ENCODE measurements at regions not wholly inside any gene's neighbourhood (a gene's known extent, or its start where the extent isn't known, plus 50 kb on each side); places are given as distances from the start of the nearest gene placed in this dataset.

DNA sequence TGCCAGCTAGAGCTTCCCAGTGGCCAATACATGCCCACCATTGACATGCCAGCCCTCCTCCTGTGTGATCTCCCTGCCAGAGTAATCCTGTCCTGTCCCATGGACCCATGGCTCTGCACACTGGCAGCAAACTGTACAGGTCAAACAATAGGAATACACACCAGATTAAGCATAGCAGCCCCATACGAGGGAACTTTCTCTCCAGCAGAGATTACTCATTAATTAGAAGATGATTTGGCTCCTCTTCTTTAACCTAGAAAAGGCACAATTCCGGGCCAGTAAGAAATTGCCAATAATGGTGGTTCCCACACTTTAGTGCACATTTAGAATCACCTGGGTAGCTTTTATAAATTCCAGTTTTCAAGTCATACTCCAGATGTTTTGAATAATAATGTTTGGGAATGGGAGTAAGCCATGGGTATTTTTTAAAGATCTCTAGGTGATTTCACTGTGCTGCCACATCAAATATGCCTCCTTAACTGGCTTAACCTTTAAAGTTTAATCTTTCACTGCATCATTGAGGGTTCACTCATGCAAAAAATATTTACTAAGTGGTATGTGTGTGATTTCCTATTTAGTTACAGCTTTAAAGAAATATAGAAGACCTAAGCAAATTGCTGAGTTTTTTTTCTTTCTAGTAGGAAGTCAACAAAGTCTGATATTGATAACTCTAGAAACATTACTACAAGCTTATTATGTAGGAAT, 277.6 kb upstream of the NWD2 start:
- DNase-seq (ENCODE audit: low spot score), result no peak

DNA sequence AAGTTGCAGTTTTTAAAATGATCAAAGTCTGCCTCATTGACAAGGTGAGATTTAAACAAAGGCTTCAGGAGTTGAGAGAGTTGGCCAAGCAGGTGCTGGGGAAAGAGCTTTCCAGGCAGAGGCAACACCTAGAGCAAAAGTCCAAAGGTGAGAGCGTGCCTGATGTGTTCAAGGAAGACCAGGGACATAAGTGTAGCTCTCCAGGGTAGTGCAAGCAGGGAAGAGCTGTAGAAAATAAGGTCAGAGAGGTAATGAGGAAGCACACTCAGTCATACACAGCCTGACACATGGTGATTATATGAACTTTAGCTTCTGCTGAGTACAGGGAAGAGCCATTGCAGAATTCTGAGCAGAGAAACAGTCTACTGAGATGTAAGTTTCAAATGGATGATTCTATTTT, 265.0 kb upstream of the NWD2 start:
- DNase-seq (ENCODE audit: low spot score), result no peak

DNA sequence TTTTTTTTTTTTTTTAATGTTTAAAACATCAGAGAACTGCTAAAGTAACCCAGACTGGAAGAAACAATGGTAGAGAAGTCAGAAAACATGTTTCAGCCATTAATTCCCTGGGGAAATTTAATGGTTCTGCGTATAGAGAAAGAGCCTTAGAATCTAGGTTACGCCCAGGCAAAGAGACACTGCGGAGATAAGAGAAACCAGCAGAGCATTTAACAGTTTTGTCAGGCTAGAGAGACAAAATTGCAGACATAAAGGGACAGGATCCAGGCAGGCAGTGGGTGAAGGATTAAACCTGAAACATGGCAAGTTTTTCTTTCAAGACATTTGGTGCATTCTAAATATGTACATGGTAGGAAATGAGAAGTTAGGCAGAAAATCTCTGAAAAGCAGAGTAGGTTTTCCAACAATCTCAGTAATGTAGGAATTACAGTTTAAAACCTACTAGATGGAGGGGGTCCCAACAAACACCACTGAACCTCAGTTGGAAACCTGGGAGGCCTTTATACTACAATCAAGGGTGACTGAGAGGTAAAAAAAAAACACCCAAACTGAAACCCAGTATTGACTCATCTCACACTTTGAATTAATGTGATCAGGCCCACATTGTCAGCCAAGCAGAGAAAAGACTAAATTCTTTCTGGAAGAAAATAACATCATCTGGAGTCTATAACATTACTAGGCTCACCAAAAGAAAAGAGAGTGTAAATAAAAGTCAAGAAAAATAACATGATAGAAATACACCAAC, 254.2 kb upstream of the NWD2 start:
- DNase-seq (ENCODE audit: low spot score), result no peak

DNA sequence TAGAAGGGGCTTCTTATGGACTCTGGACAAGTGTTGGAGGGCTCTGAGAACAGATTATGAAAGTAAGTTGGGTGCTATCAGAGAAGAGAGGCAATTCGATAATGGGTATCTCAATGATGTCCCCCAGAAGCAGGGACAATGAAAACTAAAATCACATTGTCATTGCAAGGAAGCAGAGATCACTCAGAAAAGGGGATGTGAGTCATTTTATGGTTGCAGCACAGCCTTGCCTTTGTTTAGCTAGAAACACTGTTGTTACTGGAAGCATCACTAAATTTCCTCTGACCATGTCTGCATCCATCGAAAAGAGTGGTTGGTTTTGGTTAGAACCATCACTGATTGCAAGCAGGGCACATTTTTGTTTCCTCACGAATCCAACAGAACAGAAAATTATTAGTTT, 246.8 kb upstream of the NWD2 start:
- DNase-seq (ENCODE audit: low spot score), result no peak

DNA sequence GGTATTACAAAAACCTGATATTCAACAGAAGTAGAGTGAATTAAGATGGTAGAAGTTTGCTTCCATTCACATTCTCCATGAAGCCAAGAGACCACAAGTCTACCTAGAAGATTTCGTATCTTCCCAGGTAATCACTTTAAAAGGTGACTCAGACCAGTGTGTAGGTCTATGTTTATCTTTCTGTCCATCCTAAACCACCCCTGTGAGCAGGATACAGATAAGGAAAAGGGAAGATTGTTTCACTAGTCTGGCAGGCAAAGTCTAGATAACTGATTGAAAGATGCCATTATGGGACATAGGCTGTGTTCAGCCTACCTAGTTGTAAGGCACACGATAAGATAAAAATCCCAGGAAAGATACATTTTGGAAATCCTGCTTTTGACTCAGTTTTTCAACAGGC, 244.3 kb upstream of the NWD2 start:
- no peak for DNase-seq (ENCODE audit: low spot score)

DNA sequence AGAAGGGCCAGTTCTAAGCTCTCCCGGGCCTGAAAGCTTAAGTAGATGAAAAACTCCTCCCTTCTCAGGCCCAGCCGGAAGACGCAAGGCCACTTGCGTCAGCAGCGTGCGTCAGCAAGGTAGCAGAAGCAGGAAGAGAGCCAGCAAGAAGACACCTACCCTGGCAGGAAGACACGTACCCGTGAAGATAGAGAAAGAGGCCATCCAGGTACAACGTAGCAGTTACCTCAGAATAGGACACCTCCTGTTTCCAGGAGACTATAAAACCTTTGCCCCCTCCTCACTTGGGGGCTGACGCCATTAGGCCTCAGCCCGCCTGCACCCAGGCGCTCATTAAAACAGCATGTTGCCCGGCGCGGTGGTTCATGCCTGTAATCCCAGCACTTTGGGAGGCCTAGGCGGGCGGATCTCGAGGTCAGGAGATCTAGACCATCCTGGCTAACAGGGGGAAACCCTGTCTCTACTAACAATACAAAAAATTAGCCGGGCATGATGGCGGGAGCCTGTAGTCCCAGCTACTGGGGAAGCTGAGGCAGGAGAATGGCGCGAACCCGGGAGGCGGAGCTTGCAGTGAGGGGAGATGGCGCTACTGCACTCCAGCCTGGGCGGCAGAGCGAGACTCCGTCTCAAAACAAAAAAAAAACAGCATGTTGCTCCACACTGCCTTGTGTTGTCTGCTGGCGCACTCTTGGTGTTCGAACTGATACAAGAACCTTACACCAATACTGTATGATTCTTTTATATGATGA, 242.7 kb upstream of the NWD2 start:
- DNase-seq (ENCODE audit: low spot score), result no peak

DNA sequence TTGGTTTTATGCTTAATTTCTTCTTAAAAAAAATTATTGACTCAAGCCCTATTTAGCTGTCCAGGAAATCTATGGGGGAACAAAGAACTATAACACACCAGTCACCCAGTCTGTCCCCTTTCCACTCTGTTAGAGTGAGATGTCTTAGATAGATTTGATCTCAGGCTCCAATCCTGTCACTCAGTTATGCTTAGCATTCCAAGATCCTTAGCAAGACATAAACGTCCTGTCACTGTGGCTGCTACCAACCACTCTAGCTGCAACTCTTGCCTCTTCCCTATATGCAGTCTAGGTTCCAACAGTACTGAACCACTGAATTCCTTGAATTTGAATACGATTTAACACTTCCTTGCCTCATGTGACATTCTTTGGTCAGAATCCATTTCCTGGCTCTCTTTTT, 241.9 kb upstream of the NWD2 start:
- DNase-seq (ENCODE audit: low spot score), result no peak

DNA sequence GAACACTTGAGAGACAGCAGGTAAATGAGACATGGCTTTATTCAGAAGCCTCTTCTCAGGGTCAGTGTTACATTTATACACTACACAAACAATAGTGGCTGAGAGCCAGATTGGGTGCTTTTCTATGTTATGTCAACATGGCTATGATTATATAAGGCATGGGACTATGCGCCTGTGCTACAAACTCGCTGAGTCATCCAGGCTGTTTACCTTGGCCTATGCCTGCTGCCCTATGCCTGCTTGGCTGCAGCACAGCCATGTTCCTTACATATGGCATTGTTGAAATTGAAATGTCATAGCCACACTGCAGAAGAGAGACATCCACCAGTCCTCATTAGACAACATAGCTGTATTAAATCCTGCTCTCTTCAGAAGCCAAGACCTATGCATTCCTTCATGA, 236.3 kb upstream of the NWD2 start:
- DNase-seq (ENCODE audit: low spot score), result no peak

DNA sequence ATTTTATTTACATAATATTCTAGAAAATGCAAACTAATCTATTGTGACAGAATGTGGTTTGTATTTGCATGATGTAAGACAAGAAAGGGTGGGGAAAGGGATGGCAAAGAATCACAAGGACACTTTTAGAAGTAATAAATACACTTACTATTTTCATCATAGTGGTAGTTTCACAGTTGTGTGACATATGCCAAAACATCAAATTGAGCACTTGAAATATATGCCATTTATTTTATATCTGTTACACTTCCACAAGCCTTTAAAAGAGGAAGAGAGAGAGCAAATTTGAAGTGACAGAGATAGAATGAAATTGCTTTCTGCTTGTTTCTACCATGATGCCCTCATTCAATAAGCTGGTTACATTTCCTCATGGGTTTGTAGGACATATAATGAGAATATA, 230.0 kb upstream of the NWD2 start:
- no peak for DNase-seq (ENCODE audit: low spot score)

DNA sequence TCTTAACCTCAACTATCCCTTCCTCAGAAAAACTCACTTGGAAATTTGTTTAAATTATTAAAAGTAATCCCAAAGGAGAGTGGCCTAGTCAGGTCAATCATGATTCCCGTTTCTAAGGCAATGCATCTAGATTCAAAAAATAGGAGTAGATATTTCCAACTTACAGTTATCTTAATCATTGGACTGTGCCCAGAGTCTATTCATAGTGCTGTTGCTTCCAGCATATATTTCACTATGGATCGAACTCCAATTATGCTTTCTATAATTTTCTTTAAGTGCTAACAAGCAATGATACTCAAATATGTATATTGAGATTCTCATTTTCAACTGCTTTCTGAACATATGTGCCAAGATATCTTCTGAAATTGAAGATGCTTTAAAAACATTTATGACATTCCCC, 229.2 kb upstream of the NWD2 start:
- no peak for DNase-seq (ENCODE audit: low spot score)

DNA sequence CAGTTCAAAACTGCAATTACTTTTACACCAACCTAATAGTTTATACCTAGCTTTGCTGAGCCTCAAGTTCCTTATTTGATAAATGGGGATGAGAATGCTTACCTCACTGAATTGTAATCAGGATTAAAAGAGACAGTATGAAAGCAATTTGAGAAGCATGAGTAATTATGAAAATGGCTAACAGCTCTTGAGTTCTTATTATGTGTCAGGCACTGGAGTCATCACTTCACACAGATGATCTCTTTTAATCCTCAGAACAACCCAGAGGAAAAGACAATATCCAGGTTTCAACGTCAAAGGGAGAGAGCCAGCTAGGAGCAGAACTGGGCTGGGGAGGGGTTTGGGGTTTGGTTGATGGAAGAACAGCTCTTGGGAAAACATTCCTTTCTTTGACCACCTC, 221.0 kb upstream of the NWD2 start:
- DNase-seq (ENCODE audit: low spot score), result no peak

DNA sequence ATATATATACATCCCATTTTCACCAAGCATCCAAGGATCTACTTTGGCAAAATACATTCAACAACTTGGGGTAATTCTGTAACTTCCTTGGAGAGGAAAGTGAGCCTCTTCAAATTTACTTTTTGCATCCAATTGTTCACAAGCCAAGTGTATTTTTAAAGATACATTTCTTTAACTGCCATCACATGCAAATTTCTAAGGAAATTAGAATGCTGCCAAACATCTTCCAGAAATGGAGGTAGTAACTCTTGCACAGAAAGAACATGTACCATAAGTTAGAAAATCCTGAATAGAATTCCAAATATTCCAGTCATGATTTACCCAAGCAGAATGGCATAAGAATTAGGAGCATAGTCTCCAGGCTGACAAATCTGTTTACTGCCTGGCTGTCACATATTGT, 220.5 kb upstream of the NWD2 start:
- DNase-seq (ENCODE audit: low spot score), result no peak

DNA sequence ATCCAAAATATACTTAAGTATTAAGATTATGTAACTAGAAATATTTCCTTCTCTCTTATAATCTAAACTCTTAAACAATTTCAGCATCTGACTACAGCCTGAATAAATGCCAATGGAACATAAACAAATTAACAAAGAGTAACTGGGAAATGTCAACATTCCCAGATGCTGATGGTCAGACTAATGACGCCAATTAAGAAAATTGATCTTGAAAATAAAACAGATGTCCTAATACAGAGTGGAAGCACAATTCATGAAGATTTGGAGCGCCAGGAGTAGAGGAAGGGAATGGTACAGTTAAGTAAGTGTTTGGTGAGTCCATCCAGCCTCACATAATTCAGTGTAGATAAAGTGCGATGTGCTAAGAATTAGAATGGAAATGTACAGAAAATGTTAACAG, 203.7 kb upstream of the NWD2 start:
- no peak for DNase-seq (ENCODE audit: low spot score)

DNA sequence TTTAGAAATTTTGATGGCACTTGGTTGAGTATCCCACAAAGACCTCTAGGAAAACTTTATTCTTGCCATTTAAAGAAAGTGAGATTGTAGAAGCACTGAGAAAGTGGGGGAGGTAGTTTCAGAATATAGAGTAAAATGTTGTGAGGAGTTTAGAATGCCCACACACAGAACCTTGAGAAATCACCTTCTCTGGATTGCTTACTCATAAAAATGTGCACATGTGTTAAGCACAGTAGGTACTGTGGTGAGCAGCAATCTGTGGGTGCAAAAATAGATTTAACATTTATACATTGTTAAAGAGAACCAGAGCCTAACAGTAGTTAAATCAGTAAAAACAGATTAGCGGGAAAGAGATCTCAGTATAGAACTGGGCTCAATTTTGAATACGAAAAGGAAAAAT, 201.2 kb upstream of the NWD2 start:
- DNase-seq (ENCODE audit: low spot score), result no peak

DNA sequence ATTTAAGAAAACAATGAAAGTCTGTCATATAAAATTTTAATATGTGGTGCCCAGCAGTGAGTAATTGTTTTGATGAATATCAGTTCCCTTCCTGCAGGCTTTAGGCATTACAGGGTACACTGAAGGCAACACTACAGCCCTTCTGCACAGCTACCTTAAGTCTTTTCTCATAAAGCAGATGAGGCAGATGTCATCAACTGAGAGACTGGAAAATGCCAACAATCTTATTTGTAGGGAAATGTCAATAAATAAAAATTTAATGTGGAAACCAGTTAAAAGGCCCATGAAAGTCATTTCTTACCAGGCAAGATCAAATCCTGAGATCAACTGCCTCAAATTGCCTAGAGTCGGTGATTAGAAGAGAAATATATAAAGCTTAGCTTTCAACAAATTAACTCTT, 193.4 kb upstream of the NWD2 start:
- no peak for DNase-seq (ENCODE audit: low spot score)

DNA sequence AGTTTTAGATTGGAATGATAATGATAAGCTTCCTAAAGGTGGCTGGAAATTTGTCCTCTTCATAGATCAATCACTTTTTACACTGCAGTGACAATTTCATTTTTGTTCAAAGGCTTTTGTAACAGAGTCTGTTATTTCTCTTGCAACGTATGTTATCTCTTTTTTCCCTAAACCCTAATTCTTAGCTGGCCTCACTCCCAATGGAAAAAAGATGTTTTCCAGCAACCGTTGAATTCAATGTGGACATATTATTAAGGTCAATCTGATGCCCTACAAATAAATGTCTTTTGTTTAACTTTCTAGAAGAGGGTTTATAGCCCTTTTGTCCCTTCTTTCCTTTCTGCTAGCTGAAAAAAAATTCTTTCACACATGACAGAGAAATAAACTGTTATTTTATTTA, 192.7 kb upstream of the NWD2 start:
- no peak for DNase-seq (ENCODE audit: low spot score)

DNA sequence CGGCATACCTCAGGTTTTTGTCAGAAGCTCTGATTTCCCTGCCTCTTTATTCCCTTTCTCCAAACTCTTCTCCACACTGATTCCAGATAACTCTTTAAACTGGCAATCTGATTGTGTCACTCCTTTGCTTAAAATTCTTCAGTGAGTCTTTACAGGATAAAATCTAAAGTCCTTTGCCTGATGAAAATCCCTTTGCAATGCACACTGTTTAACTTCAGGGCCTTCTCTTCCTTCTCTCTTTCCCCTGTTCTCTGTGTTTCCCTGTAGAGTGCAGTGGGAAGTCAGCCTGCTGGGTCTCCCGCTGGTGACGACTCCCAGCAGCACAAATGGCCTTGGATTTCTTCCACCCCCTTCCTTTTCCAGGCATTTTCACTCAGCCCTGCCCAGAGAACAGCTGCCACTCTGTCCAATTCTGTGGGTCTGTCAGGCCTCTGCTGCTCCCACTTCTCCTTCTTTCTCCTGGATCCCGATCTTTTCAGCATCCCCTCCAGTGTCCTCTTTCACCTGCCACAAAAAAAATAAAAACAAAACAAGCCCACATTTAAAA, 189.9 kb upstream of the NWD2 start:
- no peak for DNase-seq (ENCODE audit: low spot score)

DNA sequence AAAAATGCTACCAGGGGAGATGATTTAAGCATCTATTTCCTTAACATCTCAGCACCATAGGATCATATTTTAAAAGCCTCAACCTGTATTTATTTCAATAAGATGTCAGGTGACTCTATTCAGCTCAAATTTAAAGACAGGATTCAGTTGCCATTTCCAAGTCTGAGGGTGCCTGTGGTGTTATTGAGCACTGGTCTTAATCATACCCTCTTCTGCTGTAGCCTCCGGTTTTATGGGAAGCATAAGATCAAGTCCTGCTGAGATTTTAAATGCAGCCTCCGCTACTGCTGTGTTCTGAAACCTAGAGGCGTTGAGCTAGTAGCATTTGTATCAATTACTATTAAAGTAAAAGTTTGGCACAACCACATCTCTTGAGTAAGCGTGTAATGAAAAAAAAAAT, 185.7 kb upstream of the NWD2 start:
- no peak for DNase-seq (ENCODE audit: low spot score)

DNA sequence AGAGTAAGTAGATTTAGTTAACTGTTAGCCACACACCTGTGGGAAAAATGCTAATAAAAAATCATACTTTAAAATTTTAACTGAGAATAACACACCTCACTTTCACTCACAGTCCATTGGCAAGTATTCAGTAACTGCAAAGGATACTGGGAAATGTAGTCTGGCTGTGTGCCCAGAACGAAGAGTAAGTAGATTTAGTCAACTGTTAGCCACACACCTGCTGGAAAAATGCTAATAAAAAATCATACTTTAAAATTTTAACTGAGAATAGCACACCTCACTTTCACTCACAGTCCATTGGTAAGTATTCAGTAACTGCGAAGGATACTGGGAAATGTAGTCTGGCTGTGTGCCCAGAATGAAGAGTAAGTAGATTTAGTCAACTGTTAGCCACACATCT, 178.4 kb upstream of the NWD2 start:
- DNase-seq (ENCODE audit: low spot score), result no peak

DNA sequence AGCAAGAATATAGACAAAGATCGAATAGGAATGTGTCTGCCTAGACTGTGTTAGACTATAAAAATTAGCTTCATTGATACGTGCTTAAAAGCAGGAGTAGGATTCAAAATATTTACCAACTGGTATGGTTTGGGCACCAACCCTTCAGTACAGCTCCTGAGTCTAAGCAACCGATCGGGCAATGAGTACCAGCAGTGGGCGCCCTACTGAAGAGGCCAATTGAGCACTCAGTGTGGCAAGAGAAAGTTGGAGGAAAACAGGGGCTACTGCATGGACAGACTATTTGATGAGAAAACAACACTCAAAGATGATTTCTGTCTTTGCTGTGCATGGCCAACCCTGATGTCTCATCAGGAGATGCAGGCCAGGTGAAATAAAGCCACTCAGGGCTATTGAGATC, 176.0 kb upstream of the NWD2 start:
- DNase-seq (ENCODE audit: low spot score), result peak; percentile 3

DNA sequence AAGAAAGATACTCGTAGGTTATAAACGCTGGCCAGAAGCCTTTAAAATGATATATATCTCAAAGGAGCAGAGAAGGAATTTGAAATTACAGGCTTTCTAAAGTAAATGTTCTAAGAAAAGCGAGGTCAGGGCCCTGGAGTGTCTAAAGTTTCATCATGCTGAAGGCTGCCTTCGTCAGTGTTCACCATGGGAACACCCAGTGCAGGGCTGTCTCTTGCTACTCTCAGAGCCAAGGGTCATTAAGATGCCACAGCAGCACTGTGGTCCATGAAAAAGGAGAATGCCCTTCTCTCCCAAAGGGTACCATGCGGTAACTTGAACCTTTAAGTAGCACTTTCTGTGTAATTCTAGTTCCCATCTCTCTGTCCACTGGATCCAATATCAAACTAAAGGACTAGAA, 174.5 kb upstream of the NWD2 start:
- no peak for DNase-seq (ENCODE audit: low spot score)

DNA sequence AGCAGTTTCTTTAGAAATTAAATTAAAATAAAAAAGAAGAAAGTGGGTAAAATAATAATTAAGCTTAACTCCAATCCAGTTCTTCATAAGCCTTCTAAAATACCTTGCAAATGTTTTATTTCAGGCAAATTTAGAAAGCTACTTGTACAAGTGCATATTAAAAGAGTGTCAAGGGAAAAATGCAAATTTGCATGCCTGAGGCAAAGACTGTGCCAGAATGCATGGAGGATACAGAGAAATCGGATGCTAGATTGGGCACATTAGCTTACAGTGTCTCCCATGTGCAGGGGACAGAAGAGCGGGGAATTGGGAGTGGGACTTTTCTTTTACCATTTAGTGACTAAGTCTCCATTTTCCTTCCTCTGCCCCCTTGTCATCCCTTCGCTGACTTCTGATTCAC, 173.0 kb upstream of the NWD2 start:
- DNase-seq (ENCODE audit: low spot score), result no peak

DNA sequence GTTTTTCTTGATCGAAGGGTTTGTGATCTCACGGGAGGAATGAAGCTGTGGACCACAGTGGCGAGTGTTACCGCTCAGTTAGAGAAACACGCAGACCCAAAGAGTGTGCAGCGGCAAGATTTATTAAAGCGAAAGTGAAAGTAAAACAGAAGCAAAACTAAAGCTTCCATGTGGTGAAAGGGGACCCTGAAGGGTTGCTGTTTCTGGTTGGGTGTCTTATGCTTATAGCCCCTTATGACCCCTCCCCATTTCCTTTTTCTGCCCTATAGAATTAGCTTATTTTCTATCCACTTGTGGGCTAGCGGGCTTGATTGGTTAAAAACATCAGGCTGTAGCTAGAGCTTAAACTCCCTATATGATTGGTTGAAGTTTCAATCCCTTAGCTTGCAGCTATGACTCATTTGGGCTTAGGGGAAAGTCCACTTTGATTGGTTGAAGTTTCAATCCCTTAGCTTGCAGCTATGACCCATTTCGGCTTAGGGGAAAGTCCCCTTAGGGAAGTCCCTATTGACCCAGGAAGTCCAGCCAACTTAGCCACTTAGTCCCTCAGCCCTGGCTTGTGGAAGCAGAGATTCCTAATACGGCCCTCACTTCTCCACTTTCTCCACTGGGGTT, 171.2 kb upstream of the NWD2 start:
- DNase-seq (ENCODE audit: low spot score), result no peak

All from cerebellar cortex (tissue), 1 donor.